ENCODE measurements at regions not wholly inside any gene's neighbourhood (a gene's known extent, or its start where the extent isn't known, plus 50 kb on each side); places are given as distances from the start of the nearest gene placed in this dataset.

DNA sequence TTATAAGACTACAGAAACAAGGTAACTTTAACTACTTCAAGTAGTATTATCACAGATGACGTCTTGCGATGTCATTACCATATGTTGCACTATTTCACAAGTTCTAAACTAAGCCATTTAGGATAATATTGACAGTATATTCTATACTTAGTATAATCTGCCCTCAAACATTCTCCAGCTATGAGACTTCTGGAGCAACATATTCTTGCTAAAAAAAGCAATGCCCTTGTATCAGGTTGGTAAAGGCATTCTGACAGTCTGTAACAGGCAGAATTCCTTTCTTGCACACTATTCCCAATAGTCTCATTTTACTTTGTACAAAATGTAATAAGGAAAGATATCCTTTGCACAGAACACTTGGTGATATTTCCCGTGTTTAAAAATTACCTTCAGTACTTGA lies 694.8 kb upstream of the PKDCC start:
- TF ChIP-seq CTCF (IDR thresholded peaks at IDR 0.05) = no peak
- no peak for TF ChIP-seq EZH2phosphoT487 (IDR thresholded peaks at IDR 0.05)
- no peak for TF ChIP-seq EZH2 (IDR thresholded peaks at IDR 0.05)

Data from neural progenitor cell (in vitro differentiated cells).